NCI-H146 (cell line): ENCODE measurements at regions not wholly inside any gene's neighbourhood (a gene's known extent, or its start where the extent isn't known, plus 50 kb on each side); places are given as distances from the start of the nearest gene placed in this dataset.
"Not testable (repeated sequence)": the region's sequence is repeated elsewhere in the genome, so short reads cannot be mapped to it uniquely, and the experiment has no call there.

Source experiments
- DNase-seq: peaks from one replicate; lab custom pipeline; 2025; lab: John Stamatoyannopoulos, UW

DNA sequence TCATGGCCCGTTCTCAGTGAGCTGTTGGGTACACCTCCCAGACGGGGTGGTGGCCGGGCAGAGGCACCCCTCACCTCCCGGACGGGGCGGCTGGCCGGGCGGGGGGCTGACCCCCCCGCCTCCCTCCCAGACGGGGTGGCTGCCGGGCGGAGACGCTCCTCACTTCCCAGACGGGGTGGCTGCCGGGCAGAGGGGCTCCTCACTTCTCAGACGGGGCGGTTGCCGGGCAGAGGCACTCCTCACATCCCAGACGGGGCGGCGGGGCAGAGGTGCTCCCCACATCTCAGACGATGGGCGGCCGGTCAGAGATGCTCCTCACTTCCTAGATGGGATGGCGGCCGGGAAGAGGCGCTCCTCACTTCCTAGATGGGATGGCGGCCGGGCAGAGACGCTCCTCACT is 129.7 kb upstream of the DAAM1 start:
- DNase-seq, result not testable (repeated sequence)

DNA sequence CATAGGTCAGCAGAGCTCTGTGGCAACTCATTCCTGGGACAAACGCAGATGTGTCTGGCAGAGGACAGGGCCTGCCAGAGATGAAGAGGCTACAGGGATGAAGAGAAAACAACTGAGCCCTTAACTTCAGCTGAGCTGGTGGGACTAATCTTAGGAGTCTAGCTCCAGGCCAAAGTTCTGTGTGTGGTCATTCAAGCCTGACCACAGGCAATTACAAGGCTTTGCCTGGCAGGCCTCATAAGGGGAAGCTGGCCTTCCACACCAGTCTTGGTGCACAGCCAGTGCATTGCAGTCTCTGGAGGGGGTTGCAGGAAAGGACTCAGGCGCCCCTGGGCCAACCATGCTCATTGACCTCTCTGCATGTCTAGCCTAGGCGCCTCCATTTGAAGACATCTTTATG is 127.6 kb upstream of the DAAM1 start:
- DNase-seq, result no peak

DNA sequence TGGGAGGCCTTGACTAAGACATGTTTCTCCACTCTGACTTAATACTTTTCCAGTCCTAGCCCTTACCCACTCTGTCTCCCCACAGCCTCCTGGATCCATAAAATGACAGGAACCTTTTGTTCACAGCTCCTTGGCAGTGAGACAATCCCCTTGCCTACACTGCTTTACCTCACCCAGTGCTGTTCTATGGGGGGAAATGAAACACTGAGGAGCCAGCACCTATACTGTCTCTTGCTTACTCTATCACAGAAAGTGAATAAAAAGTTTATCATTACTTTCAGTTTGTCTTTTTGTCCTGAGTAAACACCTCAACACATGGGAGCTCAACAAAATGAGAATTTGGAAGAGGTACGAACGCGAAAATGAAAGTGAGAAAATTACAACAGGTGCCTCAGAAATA is 127.2 kb upstream of the DAAM1 start:
- no peak for DNase-seq

DNA sequence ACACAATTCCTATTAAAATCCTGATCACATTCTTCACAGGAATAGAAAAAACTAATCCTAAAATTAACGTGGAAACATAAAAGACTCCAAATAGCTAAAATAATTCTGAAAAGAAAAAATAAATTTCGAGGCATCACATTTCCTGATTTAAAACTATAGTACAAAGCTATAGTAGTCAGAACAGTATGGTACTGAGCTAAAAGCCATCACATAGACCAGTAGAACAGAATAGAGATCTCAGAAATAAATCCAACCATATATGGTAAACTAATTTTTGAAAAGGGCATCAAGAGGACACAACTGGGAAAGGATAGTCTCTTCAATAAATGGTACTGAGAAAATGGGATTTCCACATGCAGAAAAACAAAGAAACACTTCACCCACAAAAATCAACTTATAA is 125.2 kb upstream of the DAAM1 start:
- no peak for DNase-seq

DNA sequence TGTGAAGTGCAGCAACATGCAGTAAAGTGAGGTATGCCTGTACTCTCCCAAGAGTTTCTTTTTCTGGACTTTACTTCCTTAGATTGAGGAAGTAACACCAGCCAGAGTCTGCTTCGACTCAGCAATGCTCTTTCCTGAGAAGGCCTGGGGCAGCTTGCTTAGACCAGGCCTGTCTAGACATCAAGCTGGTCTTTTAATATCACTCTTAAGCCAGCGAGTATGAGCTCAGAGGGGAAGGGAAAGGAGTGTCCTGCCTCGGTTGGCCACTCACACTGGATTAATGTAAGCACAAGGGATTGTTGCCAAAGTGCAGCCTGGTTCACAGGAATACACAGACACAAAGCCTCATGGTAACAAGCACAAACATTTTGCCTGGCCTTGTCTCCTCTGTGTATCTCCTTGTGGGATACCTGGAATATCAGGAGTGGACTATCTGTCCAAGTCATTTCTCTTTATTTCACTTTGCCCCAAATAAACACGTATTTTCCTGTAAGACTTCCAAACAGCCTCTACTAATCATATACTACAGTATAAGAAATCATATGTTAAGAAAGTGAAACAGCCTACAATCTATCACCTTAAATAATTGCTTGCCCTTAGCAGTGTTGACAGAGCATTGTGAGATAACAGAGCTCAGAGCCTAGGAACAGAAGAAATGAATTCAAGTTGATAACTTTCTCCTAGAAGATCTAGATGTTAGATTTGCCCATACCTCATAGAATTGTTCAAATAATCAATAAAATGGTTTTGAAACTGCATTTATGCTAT is 121.2 kb upstream of the DAAM1 start:
- DNase-seq, result no peak

DNA sequence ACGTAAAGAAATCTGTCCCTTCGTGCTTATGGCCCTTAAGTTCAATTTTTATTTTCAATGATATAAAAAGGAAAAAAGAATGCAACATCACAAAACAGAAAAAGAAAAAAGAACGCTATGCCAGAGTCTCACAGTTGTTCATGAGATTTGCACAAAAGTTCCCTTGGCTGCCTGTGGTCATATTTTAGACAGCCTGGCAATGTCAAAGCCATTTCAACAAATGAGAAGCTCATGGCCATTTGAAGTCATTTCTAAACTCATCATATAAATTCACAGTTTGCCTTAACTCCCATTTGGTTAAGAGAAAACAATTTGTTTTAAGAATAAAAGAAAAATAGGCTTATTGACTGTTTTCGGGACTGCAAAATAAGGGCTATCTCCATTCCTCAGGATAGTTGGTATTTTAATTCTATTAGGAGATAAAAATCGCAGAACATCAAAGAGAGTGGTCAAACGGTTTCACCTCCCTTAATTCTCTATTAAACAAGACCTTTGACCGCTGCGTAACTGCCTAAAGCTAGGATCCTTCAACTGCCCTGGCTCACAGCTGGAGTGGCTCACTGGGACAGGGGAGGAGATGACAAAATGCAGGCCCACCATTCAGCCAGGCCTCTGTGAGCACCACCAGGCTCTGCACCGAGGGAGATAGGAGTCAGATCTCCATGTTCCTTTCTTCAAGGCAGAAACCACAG is 119.2 kb upstream of the DAAM1 start:
- DNase-seq, result no peak

DNA sequence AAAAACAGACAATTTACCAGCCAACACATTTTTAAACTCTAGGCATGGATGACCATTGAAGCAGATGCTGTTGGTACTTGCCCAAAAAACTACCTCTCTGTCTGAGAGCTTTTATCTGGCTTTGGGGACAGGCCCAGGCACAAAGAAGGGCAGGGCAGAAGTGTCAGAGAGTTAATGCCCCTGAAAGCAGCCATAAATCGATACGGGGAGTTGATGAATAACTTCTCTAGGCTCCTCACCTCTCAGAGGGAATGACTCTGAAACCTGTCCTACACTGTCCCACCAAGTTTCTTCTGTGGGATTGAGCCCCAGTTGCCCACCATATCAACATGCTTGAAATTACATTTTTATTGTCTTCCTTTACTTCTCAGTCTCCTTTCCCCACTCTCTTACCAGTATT is 113.0 kb upstream of the DAAM1 start:
- DNase-seq, result no peak

DNA sequence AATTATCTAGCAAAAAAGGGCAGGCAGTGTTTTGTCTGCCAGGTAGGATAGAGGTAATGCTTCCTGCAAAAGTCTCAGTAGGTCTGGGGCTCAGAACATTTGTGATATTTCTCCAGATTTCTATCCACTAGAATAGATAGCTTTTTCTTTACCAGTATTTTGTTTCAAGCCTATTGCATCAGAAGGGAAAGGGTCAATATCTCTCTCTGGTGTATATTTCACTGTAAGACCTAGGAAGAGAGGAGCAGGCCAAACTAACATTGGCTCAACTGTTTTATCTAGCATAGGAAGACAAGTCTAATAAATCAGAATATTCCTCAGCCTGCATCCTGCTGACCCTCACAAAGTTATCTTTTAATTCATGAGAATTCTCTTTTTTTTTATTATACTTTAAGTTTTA is 106.7 kb upstream of the DAAM1 start:
- DNase-seq, result no peak

DNA sequence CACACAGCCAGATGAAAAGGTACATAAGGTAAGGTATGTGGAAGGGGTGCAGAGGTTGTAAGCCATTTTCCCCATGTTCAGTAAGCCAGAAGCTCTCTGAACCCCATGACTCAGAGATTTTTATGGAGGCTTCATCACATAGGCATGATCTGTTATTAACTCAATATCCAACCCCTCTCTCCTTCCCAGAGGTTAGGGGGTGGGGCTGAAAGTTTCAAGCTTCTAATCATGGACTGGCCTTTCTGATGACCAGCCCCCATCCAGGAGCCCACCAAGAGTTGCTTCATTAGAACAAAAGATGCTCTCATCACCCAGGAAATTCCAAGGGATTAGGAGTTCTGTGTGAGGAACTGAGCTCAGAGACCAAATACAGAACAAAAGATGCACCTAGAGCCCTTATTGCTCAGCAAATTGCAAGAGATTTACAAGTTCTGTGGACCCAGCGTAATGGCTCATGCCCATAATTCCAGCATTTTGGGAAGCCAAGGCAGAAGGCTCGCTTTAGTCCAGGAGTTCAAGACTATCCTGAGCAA is 103.2 kb upstream of the DAAM1 start:
- DNase-seq, result no peak

DNA sequence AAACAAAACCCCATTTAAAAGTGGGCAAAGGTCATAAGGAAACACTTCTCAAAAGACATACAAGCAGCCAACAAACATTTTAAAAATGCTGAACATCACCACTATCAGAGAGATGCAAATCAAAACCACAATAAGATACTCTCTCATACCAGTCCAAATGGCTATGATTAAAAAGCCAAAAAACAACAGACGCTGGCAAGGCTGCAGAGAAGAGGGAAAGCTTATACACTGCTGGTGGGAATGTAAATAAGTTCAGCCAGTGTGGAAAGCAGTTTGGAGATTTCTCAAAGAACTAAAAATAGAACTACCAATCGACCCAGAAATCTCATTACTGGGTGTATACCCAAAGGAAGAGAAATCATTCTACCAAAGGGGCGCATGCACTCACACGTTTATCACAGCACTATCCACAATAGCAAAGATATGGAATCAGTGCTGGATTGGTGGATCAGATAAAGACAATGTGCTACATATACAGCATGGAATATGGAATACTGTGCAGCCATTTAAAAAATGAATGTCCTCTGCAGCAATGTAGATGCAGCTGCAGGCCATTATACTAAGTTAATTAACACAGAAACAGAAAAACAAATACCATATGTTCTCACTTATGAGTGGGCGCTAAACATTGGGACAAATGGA is 102.1 kb upstream of the DAAM1 start:
- DNase-seq, result no peak

DNA sequence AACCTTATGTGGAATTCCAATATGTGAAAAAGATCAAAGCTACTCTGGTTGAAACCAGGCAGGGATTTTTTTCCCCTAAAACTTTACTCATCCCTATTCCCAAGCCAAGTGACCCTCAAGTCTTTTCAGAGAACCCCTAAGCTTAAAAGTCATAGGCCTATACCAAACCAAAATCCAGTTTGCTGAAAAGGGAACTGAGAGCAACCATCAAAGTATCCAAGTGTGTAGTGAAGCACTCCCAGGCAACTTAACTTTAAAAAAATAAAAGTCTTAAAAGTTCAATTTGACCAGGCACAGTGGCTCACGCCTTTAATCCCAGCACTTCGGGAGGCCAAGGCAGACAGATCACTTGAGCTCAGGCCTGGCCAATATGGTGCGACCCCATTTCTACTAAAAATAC is 101.2 kb upstream of the DAAM1 start:
- DNase-seq, result no peak

DNA sequence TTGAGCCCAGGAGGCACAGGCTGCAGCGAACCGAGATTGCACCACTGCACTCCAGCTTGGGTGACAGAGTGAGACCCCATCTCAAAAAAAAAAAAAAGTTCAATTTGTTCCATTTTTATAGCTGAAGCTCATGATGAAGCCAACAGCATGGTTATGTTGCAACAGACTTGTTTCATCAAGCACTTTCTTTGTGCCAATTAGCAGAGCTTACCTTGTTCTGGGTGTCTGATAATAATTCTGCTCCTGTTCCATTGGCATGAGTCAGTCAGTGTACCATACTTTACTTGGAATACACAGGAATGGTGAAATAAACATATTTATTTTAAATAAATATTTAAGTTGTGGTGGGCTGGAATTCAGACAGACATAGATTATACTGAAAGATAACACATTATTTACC is 100.8 kb upstream of the DAAM1 start:
- no peak for DNase-seq

DNA sequence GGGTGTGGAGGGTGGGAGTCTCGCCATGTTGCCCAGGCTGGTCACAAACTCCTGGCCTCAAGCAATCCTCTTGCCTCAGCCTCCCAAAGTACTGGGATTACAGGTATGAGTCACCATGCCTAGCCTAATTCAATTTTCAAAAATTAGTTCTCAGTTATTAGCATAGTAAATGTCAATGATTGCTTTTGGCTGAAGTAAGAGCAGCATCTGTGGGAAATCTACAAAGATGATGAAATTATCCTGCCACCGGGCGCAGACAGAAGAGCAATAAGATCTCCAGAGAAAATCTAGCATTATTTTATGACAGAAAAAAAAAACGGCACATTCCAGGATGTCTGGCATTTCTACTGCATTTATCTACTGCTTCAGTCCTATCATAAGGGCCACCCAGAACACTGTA is 97.9 kb upstream of the DAAM1 start:
- no peak for DNase-seq

DNA sequence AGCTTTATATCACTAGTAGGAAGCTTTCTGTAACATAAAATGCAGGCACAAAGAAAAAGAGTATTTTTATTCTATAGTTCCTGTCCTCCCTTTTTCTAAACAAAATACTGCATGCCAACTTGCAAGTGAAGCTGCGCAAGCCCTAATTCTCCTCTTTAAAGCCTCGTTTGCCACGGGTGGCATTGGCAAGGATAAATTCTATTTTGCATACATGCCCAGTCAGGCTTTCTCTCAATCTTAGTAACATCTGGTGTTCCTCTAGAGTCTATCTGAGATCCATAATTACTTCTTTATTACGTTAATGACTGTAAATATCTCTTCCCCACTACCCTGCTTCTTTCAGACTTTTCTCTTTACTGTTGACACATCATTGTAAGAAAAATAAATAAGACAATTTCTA is 97.1 kb upstream of the DAAM1 start:
- DNase-seq, result no peak

DNA sequence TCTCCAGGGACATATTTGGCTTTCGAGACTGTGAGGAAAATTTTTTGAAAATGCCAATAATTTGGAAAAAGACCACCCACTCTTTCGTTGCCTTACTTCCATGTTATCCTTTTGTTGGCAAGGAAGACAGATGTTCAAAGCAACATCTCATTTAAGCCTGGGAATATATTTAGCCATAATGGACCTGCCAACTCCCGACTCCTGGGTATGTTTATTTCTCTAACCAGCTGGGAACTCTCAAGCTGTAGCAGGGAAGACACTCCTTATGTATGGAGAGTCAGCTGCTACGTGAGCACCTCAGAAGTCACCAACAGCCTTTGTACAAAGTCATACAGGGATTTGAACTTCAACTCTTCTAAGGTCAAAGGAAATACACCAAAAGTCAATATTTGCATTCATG is 96.5 kb upstream of the DAAM1 start:
- DNase-seq, result no peak

DNA sequence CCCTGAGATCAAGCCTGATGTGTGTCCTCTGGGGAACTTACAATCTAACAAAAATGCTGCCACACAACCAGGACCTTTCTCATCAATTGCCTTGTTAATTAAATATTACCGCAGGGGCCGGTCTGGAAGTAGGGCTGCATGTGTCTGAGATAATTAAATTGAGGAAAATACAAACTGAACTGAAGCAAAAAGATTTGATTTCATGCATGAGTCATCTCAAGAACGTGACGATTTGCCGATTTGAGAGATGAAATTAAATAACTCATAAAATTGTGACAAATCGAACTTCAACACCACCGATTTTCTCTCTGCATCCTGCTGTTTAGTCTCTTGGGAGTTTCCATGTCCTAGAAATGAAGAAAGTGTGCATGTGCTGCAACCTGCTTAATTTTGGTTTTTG is 94.6 kb upstream of the DAAM1 start:
- DNase-seq, result no peak

DNA sequence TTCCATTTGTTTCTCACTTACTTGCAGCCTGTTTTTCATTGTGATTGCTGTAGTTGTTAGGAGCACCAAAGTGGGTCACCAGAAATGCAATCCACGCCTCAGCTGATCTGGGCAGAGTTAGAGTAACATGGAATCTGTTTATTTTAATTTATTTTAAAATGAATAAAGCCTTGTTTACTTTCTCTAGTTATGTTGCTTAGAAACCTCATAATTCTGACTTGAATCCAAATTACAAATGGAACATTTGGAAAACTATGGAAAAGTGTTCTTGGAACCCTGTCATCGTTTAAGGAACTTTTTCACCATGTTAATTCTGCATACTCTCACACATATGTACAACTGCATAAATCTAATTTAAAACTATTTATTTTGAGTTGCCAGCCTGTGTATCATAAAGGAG is 92.2 kb upstream of the DAAM1 start:
- DNase-seq, result no peak

DNA sequence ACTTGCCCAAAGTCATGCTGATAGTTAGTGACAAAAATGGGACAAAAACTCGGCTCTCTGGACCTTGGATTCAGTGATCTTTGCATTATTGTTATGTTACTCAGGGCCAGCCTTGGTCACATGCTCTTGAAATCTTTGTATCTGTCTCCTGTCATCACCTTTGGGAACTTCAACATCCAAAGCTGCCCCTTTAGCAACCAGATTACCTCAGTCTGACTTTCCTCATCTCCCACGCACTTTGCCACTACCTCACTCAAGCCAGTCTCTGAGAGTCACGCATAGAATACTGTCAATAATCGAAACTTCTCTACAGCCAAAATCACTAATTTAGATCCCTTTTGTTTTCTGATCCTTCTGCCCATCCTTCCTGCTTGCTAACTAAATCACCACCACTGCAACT is 90.8 kb upstream of the DAAM1 start:
- DNase-seq, result no peak

DNA sequence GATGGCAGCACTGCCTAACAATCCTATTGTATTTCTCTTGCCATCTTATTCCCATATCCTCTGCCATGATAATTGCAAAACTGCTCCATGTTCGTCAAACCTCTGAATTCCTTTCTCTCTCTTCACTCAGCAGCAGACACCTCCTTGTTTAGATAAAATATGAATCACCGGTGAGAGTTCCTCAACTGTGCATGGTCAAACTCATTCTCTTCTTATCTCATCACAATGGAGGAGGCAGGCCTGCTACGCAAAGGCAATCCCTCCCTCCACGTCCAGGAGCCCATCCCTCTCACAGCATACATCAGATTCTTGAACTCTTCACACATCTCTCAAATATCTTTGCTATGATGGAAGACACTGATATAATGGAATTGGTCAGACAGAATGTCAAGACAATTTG is 90.1 kb upstream of the DAAM1 start:
- DNase-seq, result no peak

DNA sequence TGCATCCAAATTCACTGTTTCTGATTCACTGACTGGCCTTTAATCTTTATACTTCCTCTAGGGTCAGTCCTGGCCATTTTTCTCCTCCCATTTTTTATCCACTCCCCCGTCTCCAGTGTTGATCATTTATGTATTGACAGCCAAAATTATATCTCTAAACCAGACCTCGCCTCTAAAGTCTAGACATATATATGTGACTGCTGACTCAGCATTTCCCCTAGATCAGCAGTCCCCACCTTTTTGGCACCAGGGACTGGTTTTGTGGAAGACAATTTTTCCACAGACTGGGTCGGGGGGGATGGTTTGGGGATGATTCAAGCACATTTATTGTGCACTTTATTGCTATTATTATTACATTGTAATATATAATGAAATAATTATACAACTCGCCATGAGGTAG is 88.3 kb upstream of the DAAM1 start:
- DNase-seq, result no peak

DNA sequence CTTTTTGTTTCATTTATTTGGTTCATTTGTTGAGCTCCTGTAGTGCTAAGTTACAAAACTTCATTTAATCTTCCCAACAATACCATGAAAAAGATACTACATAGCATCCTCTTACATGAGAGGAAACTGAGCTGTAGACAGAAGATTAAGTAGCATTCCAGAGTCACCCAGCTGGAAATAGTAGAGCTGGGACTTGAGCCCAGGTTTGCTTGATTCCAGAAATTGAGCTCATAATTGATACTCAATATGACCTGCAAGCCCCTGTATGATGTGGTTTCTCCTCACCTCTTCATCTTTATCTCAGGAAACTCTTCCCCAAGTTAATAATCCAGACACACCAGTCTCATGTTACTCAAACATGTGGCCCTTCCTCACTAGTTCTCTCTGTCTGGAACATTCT is 87.0 kb upstream of the DAAM1 start:
- no peak for DNase-seq

DNA sequence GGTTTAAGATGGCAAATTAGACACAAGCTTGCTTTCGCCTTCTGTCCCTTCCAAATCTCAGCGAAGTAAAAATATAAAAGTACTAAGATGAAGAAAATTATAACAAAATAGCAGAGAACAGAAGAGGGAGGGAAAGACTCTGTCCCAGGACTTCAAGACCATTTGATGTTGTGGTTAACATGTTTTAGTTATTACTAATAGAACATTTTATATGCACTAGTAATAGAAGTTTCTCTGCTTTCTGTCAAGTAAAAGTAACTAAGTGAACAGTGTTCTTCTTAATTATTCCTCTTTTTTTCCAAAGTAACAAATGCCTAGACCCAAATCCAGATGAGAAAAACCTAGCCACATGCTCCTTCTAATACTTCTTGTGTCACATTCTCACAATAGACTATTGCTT is 85.1 kb upstream of the DAAM1 start:
- DNase-seq, result no peak

DNA sequence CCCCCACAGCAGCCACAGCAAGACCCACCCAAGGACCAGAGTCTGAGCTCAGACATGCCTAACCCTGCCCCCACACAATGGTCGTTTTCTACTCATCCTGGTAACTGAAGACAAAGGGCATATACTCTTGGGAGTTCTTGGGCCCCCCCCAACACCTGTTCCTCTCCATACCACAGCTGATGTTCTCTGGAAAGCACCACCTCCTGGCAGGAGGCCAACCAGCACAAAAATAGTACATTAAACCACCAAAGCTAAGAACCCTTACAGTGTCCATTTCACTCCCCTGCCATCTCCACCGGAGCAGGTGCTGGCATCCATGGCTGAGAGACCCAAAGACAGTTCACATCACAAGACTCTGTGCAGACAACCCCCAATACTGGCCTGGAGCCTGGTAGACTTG is 80.6 kb upstream of the DAAM1 start:
- DNase-seq, result no peak
